Urothelium cell line (cell line): ENCODE measurements at regions not wholly inside any gene's neighbourhood (a gene's known extent, or its start where the extent isn't known, plus 50 kb on each side); places are given as distances from the start of the nearest gene placed in this dataset.
"Not testable (repeated sequence)": the region's sequence is repeated elsewhere in the genome, so short reads cannot be mapped to it uniquely, and the experiment has no call there.

ENCODE experiments used
- DNase-seq: peaks from one replicate; pipeline ENCODE4 v3.0.0; 2011; ENCODE audit warnings: low spot score, mixed read lengths
- FAIRE-seq: peaks from 2 replicates; lab custom pipeline; 2011; peaks lifted over from hg19 to GRCh38; lab: Jason Lieb, UNC

GRCh38 chr2:184047536-184047935 lies 550.8 kb upstream of the ZNF804A start:
- FAIRE-seq (no peak), DNase-seq (no peak)

DNA sequence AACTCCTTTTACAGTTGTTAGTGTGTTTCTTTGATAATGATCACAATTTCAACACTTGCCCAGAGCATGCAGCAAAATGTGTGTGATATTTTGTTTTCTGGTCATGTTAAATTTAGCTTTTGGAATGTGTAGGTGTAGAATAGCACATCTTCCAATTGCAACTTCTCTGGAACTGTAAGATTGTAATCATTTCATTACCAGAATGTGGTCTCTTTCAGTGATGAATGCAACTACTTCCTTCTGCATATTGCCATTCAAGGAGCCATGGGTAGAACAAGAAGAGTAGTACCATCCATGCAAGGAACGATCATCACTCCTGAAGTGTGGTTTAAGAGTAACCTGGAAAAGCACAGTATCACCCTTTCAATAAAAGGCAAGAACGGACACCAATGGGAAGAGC lies 548.8 kb upstream of the ZNF804A start:
- FAIRE-seq: no peak

DNA sequence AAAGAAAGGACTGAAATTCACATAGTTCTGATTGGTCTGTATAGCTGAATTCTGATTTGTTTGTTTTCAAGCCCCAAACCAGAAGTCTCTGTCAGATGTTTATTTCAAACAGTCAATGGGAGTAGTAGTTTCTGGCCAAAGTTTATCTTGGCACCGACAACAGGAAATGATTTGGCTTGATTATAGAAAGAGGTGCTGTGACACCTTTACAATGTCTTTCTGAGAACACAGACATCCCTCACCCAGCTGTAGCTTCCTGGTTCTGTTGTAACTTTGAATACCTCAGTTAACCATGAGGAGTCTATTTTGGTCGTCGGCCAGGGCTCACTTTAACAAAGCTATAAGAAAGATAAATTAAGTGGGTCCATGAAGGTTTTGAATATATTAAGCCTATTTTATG lies 545.0 kb upstream of the ZNF804A start:
- DNase-seq (no peak), FAIRE-seq (no peak)

More for the DNA sequence above, 548.8 kb upstream of the ZNF804A start:
- no peak for DNase-seq

GRCh38 chr2:184054419-184054818 lies 543.9 kb upstream of the ZNF804A start:
- not testable (repeated sequence) for DNase-seq, FAIRE-seq

- FAIRE-seq (no peak), DNase-seq (no peak)
Observed at GRCh38 chr2:184057910-184058309, 540.4 kb upstream of the ZNF804A start.

DNA sequence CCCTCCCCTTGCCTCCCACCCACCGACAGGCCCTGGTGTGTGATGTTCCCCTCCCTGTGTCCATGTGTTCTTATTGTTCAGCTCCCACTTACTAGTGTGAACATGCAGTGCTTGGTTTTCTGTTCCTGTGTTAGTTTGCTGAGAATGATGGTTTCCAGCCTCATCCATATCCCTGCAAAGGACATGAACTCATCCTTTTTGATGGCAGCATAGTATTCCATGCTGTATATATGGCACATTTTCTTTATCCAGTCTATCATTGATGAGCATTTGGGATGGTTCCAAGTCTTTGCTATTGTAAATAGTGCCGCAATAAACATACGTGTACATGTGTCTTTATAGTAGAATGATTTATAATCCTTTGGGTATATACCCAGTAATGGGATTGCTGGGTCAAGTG lies 538.1 kb upstream of the ZNF804A start:
- not testable (repeated sequence) for DNase-seq, FAIRE-seq

DNA sequence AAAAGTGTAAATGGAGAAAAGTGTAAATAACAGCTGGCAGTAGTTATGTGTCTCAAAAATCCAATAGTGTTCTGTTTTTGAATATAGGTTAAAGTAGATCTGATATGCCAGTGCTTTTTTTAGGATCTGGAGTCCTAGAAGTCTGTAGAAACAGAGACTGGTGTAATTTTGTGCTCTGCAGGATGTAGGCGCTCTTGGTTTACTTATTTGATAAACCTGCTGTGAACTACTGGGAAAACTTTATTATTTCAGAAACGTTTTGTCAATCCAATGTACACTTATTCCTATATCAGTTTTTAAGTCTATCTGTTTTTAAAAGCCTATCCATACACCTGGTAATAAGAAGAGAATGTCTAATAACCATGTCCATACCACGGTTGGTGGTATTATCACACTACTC lies 530.8 kb upstream of the ZNF804A start:
- FAIRE-seq: no peak
- no peak for DNase-seq

DNA sequence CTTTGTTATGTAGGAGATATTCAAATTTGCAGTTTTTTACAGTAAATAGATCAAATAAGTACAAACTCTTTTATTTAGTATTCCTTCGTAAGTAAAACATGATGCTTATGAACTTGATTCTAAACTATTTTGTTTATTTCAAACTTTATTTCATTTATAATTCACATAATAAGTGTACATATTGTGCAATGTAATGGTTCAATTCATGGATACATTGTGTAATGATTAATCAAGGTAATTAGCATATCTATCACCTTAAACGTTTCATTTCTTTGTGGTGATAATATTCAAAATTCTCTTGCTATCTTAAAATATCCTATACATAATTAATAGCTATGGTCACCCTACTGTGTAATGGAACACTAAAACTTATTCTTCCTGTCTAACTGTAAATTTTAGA lies 525.9 kb upstream of the ZNF804A start:
- FAIRE-seq (no peak), DNase-seq (no peak)

- no peak for DNase-seq
- FAIRE-seq: no peak
Observed at GRCh38 chr2:184078496-184078895, 519.8 kb upstream of the ZNF804A start.

GRCh38 chr2:184091456-184091855 lies 506.9 kb upstream of the ZNF804A start:
- DNase-seq (no peak), FAIRE-seq (no peak)

DNA sequence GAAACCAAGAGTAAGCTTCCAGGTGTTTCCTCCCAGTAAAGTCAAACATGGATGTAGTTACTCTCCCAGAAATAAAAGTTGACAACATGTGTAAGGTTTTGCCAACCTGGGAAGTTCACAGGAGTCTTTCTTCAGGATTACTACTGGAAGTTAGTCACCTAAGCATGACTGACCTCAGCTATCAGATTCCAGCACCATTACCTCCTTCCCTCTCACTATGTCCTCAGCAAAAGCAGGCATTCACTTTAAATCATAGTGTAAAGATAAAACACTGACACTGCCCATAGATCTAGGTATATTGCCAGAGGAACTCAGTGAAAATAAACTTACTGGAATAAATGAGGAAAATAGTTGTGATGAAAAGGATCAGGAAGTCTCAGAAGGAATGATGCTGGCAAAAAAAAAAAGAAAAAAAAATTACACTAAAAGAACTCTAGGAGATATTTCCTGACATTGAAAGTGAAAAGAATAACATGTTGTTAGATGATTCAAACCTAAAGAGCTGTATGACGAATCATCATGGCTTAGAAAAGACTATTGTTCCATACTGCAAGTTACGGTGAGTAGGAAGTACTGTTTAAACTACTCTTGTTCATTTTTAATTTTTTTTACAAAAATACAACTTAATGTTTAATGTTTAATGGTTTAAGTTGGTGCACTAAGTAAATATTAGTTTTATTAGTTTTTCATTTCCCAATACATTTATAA lies 484.5 kb upstream of the ZNF804A start:
- DNase-seq (no peak), FAIRE-seq (no peak)

- no peak for DNase-seq
- no peak for FAIRE-seq
Observed at GRCh38 chr2:184114439-184114838, 483.9 kb upstream of the ZNF804A start.

DNA sequence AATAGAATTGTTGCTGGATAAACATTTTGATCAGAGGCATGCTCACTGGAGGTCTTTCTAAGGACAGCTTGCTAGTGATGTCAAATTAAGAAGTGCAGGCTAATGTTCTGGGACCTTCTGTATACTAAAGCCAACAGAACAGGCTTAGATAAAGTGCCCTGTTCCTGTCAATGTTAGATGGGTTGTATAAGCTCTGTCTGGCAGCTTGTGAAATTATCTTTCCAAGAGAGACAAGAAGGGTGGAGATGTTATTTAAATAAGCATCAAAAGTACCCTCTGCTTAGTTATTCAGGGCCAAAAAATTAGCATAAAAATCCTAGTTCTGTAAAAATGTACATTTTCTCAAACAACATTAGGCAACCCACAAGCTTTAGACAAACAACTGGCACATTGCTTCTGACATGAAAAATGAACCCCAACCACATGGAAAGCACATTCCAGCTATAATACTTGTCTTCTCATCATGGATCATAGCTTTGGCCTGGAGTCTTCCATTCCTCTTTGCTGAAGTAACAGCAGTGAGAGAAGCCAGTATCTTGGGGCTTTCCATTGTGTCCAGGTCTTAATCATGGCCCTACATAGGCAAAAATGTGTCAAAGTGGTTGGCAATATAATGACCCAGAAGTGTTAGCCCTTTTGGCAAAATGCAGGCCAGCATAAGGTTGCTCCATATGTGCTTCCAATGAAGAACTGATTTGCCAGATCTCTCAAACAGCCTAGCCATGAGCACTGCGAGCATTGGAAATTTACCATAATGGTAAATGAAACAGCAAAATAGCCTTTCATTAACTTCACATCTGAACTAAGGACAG lies 478.1 kb upstream of the ZNF804A start:
- FAIRE-seq (no peak), DNase-seq (no peak)

GRCh38 chr2:184125867-184126266 lies 472.5 kb upstream of the ZNF804A start:
- FAIRE-seq: no peak
- no peak for DNase-seq

- FAIRE-seq: no peak
Observed at GRCh38 chr2:184129073-184129472, 469.3 kb upstream of the ZNF804A start.

DNA sequence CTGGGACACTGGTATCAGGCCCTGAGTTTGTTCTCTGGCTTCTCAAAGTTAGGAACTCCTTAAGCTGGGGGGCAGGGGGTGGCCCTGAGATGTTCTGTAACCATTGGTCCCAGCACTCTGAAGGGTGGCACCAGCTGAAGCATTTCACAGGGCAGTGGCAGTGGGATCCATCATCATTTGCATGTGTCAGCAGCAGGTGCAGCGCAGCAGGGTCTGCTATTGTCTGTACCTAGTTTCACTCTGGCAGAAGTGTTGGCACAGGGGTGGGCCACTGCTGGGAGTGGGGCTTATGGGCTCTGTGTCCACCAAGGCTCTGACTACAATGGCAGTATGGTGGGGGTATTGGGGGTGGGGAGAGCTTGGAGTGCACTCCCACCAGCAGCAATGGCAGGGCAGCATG lies 460.4 kb upstream of the ZNF804A start:
- DNase-seq (no peak), FAIRE-seq (no peak)

More at GRCh38 chr2:184129073-184129472, 469.3 kb upstream of the ZNF804A start:
- DNase-seq: no peak

DNA sequence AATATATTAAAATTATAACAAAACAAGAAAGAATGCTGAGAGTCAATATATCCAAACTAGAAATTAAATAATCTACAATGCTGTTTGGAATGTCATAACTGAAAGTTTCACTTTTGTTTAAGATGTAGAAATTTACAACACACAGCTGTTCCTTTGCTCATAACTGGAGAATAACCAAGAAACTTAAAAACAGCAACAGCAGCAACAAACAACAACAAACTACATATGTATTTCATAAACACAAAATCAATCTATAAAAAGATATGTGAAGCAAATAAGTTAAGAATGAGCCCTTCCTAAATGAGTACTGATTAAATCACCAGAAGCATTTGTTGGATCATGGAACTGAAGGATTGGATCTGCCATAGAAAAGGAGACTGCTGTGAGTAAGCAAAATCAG lies 456.5 kb upstream of the ZNF804A start:
- no peak for DNase-seq
- FAIRE-seq: no peak

- FAIRE-seq (no peak), DNase-seq (no peak)
Observed at GRCh38 chr2:184154438-184154837, 443.9 kb upstream of the ZNF804A start.

- no peak for DNase-seq
- no peak for FAIRE-seq
Observed at GRCh38 chr2:184155791-184156190, 442.5 kb upstream of the ZNF804A start.

DNA sequence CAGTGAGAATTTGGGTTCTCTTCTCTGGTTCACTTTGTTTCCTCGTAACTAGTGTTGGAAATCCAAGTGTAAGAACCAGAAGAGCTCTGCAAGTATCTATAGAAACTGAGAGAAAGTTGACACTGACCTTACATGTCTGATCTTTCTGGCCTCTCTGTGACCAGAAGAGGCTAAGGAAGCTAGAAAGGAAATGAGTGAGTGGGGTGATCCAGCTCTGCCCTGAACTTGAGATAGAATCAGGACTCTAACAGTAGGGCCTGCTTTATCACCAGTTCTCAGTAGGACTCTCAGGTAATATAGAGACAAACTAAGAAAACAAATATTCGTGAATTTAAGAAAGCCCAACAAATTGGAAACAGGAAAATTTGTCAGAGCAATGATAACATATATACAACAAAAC lies 441.2 kb upstream of the ZNF804A start:
- FAIRE-seq: no peak
- no peak for DNase-seq

GRCh38 chr2:184162426-184162825 lies 435.9 kb upstream of the ZNF804A start:
- DNase-seq: no peak
- no peak for FAIRE-seq

GRCh38 chr2:184168823-184169222 lies 429.5 kb upstream of the ZNF804A start:
- not testable (repeated sequence) for FAIRE-seq, DNase-seq
